Mesothelial cell of epicardium (in vitro differentiated cells): ENCODE measurements at regions not wholly inside any gene's neighbourhood (a gene's known extent, or its start where the extent isn't known, plus 50 kb on each side); places are given as distances from the start of the nearest gene placed in this dataset.

Experiments used
- DNase-seq, 2 experiments: peaks; one replicate each; pipeline ENCODE4 v3.0.0; 2021; ENCODE audit warnings: low spot score in 2 of 2; ENCODE audit not compliant: unreplicated experiment in 2 of 2
- H3K27ac Mint-ChIP-seq: 2 replicates; pipeline ENCODE4 v1.8.0; 2021; ENCODE audit warnings: mixed read lengths
- H3K27me3 Mint-ChIP-seq: 2 replicates; pipeline ENCODE4 v1.8.0; 2021; ENCODE audit warnings: low read depth, mixed read lengths
- H3K36me3 Mint-ChIP-seq: 2 replicates; pipeline ENCODE4 v1.8.0; 2021; ENCODE audit warnings: mixed read lengths
- H3K4me1 Mint-ChIP-seq: 2 replicates; pipeline ENCODE4 v1.8.0; 2021; ENCODE audit warnings: mixed read lengths
- H3K4me3 Mint-ChIP-seq: 2 replicates; pipeline ENCODE4 v1.8.0; 2021; ENCODE audit warnings: mild to moderate bottlenecking, moderate library complexity, mixed read lengths
- H3K9me3 Mint-ChIP-seq: 2 replicates; pipeline ENCODE4 v1.8.0; 2021; ENCODE audit warnings: mixed read lengths
- CTCF ChIP-seq: fragments of 200-600 bp; sonication (generic); IDR thresholded peaks from one replicate; pipeline ENCODE4 v1.5.0; 2021; ENCODE audit warnings: antibody characterized with exemption; ENCODE audit not compliant: unreplicated experiment

- Mint-ChIP-seq H3K4me3 (no peak overlapping the region), H3K36me3 (no peaks in the 10 kb centered on the region), H3K27ac (no peak overlapping the region), H3K9me3 (peaks cover 24% of the 10 kb centered on the region), H3K27me3 (no peaks in the 10 kb centered on the region), H3K4me1 (no peaks in the 10 kb centered on the region)
- TF ChIP-seq CTCF = no peak
- no peak for DNase-seq
These were observed 210.6 kb upstream of the NOVA1 start for GRCh38 chr14:26808407-26808806.

GRCh38 chr14:26810631-26811030, 212.8 kb upstream of the NOVA1 start:
- Mint-ChIP-seq H3K9me3 (peaks cover 9% of the 10 kb centered on the region), H3K27me3 (no peaks in the 10 kb centered on the region), H3K36me3 (no peaks in the 10 kb centered on the region), H3K4me3 (no peak overlapping the region), H3K4me1 (no peaks in the 10 kb centered on the region), H3K27ac (no peak overlapping the region)
- no peak for TF ChIP-seq CTCF
- DNase-seq = no peak

GRCh38 chr14:26811756-26812305, 214.0 kb upstream of the NOVA1 start:
- Mint-ChIP-seq H3K4me1 (no peaks in the 10 kb centered on the region), H3K27ac (no peak overlapping the region), H3K4me3 (no peak overlapping the region), H3K9me3 (no peaks in the 10 kb centered on the region), H3K36me3 (no peaks in the 10 kb centered on the region), H3K27me3 (no peaks in the 10 kb centered on the region)
- TF ChIP-seq CTCF = no peak
- no peak for DNase-seq

GRCh38 chr14:26820138-26820537, 222.3 kb upstream of the NOVA1 start:
- H3K4me1 Mint-ChIP-seq = peaks cover 6% of the 10 kb centered on the region
- H3K4me3 Mint-ChIP-seq = no peak overlapping the region
- TF ChIP-seq CTCF = no peak
- H3K27ac Mint-ChIP-seq = no peak overlapping the region
- no peaks in the 10 kb centered on the region for H3K9me3 Mint-ChIP-seq
- H3K36me3 Mint-ChIP-seq = no peaks in the 10 kb centered on the region
- no peaks in the 10 kb centered on the region for H3K27me3 Mint-ChIP-seq
- DNase-seq = no peak

- H3K27ac Mint-ChIP-seq = no peak overlapping the region
- H3K27me3 Mint-ChIP-seq = no peaks in the 10 kb centered on the region
- H3K36me3 Mint-ChIP-seq = no peaks in the 10 kb centered on the region
- no peak overlapping the region for H3K4me3 Mint-ChIP-seq
- no peak for TF ChIP-seq CTCF
- peaks cover 6% of the 10 kb centered on the region for H3K4me1 Mint-ChIP-seq
- no peaks in the 10 kb centered on the region for H3K9me3 Mint-ChIP-seq
- DNase-seq = no peak
These were observed 222.7 kb upstream of the NOVA1 start for GRCh38 chr14:26820572-26820971.

- Mint-ChIP-seq H3K27ac (no peak overlapping the region), H3K27me3 (peaks cover 3% of the 10 kb centered on the region), H3K4me1 (no peaks in the 10 kb centered on the region), H3K9me3 (no peaks in the 10 kb centered on the region), H3K4me3 (no peak overlapping the region), H3K36me3 (no peaks in the 10 kb centered on the region)
- no peak for DNase-seq
- no peak for TF ChIP-seq CTCF
These were observed 230.9 kb upstream of the NOVA1 start for GRCh38 chr14:26828741-26829140.
